ENCODE measurements at regions not wholly inside any gene's neighbourhood (a gene's known extent, or its start where the extent isn't known, plus 50 kb on each side); places are given as distances from the start of the nearest gene placed in this dataset.
"Not testable (repeated sequence)": the region's sequence is repeated elsewhere in the genome, so short reads cannot be mapped to it uniquely, and the experiment has no call there.

- Histone ChIP-seq H3K4me1 (ENCODE audit: low read depth) (peaks cover 11% of the 10 kb centered on the region), H3K27me3 (no peaks in the 10 kb centered on the region), H3K4me3 (no peak overlapping the region), H3K36me3 (no peaks in the 10 kb centered on the region), H3K9me3 (ENCODE audit: low read depth) (no peaks in the 10 kb centered on the region), H3K27ac (no peak overlapping the region)
- TF ChIP-seq CTCF (IDR thresholded peaks at IDR 0.05; ENCODE audit: low read depth, low read length): no peak
- no peak for DNase-seq (ENCODE audit: low read depth in 1 of 2, low spot score in 1 of 2)
These were observed 250.8 kb downstream of the ENC1 start for GRCh38 chr5:74389531-74390305.

GRCh38 chr5:74388411-74388810 is 252.1 kb downstream of the ENC1 start:
- H3K4me1 ChIP-seq (ENCODE audit: low read depth): peaks cover 16% of the 10 kb centered on the region
- H3K27me3 ChIP-seq; H3K4me3 ChIP-seq; DNase-seq (ENCODE audit: low read depth in 1 of 2, low spot score in 1 of 2); H3K36me3 ChIP-seq; H3K27ac ChIP-seq; H3K9me3 ChIP-seq (ENCODE audit: low read depth): not testable (repeated sequence)

DNA sequence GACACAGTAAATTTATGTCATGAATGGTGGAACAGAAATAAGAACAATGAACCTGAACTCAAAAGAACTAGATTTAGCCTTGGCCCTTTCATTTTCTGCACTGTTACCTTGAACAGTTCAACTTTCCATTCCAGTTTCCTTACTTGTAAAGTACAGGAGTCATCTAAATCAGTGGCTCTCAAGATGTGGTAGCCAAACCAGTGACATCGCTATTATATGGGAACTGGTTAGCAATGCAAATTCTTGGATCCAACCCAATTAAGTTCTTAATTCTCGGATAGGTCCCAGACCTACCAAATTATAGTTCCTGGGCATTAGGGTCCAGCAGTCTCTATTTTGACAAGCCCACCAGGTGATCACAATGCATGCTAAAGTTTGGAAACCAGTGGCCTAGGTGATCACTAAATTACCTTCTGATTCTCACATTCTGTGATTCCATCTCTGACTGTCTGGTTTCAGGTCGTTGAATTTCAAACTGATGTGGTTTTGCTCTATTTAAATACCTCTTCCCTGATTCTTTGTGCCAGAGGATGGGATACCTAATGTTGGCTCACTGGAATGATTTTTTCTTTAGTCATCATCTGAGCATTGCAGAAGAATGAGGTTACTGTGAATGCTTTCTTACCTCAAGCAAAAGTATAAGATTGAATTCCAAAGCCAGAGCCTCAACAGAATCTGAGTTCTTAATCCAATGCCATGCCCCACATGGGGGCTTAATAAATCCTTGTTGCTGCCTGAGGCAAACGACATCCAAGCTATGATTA is 253.8 kb downstream of the ENC1 start:
- Histone ChIP-seq H3K36me3 (no peaks in the 10 kb centered on the region), H3K9me3 (ENCODE audit: low read depth) (no peaks in the 10 kb centered on the region), H3K4me1 (ENCODE audit: low read depth) (peaks cover 6% of the 10 kb centered on the region), H3K4me3 (no peak overlapping the region), H3K27me3 (no peaks in the 10 kb centered on the region), H3K27ac (no peak overlapping the region)
- no peak for TF ChIP-seq CTCF (IDR thresholded peaks at IDR 0.05; ENCODE audit: low read depth, low read length)
- DNase-seq (ENCODE audit: low read depth in 1 of 2, low spot score in 1 of 2): no peak

- no peak for DNase-seq (ENCODE audit: low read depth in 1 of 2, low spot score in 1 of 2)
- H3K36me3 ChIP-seq: no peaks in the 10 kb centered on the region
- peaks cover 6% of the 10 kb centered on the region for H3K4me1 ChIP-seq (ENCODE audit: low read depth)
- H3K27me3 ChIP-seq: no peaks in the 10 kb centered on the region
- H3K4me3 ChIP-seq: no peak overlapping the region
- no peaks in the 10 kb centered on the region for H3K9me3 ChIP-seq (ENCODE audit: low read depth)
- TF ChIP-seq CTCF (IDR thresholded peaks at IDR 0.05; ENCODE audit: low read depth, low read length): no peak
- no peak overlapping the region for H3K27ac ChIP-seq
These were observed 255.7 kb downstream of the ENC1 start for GRCh38 chr5:74384851-74385250.

GRCh38 chr5:74382987-74383593 is 257.4 kb downstream of the ENC1 start:
- H3K27ac ChIP-seq: peak overlapping the region; percentile 15
- no peak for TF ChIP-seq CTCF (IDR thresholded peaks at IDR 0.05; ENCODE audit: low read depth, low read length)
- H3K4me3 ChIP-seq: no peak overlapping the region
- peaks cover 6% of the 10 kb centered on the region for H3K4me1 ChIP-seq (ENCODE audit: low read depth)
- H3K36me3 ChIP-seq: no peaks in the 10 kb centered on the region
- no peaks in the 10 kb centered on the region for H3K27me3 ChIP-seq
- DNase-seq (ENCODE audit: low read depth in 1 of 2, low spot score in 1 of 2): peak; percentile 44 to 89
- H3K9me3 ChIP-seq (ENCODE audit: low read depth): no peaks in the 10 kb centered on the region

Measured in cardiac muscle cell (in vitro differentiated cells and primary cell).